Suppressor macrophage (primary cell): ENCODE measurements at regions not wholly inside any gene's neighbourhood (a gene's known extent, or its start where the extent isn't known, plus 50 kb on each side); places are given as distances from the start of the nearest gene placed in this dataset.
"Not testable (repeated sequence)": the region's sequence is repeated elsewhere in the genome, so short reads cannot be mapped to it uniquely, and the experiment has no call there.

Experiments
- DNase-seq, 4 experiments: peaks; one replicate each; pipeline ENCODE4 v3.0.0-alpha.2; 2020 to 2022

DNA sequence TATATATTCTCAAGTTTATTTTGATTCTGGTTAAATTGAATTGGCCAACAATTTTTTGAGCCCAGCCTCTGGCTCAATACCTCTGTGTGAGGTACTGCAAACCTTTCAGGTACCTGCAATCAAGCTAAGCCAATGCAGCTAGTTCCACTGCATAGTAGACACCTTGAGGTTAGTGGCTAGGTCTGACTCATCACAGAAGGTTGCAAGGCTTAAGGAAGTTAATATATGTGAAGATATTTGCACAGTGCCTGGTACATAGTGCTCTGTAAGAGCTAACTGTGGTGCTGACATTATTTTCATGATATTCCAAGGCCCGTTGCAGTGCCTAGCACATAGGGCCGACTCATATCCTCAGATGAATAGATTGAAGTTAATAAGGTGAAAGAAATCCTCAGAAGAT lies 330.5 kb upstream of the KAZN start:
- DNase-seq: no peak

DNA sequence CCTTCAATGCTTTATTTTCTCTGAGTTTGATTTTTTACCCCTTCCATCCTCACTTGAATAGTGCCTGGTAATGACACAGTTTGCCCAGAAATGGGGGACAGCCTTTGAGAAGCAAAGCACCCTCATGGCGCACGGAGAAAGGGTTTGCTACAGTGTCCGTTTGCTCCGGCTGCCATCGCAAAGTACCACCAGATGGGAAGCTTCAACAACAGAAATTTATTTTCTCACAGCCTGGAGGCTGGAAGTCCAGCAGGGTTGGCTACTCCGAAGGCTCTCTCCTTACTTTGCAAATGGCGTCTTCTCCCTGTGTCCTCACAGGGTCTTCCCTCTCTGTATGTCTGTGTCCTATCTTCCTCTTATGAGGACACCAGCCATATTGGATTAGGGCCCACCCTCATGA lies 327.7 kb upstream of the KAZN start:
- DNase-seq: no peak

DNA sequence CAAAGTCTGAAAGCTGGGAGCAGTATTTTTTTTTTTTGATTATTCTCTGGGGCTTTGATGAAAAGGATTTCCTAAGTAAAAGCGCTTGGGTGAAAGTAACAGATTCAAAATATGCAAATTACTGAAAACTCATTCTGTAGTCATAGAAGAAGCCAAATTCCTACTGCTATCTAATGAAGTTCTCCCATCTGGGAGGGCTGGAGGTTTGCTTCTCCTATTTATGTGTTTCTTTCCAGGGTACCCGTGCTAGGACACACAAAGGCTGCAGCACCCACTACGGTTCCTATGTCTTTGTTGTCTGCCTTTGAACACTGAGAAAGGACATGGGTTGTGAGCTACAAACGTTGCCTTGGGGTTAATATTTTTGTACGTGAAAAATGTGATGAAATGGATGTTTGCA lies 324.7 kb upstream of the KAZN start:
- DNase-seq: no peak

DNA sequence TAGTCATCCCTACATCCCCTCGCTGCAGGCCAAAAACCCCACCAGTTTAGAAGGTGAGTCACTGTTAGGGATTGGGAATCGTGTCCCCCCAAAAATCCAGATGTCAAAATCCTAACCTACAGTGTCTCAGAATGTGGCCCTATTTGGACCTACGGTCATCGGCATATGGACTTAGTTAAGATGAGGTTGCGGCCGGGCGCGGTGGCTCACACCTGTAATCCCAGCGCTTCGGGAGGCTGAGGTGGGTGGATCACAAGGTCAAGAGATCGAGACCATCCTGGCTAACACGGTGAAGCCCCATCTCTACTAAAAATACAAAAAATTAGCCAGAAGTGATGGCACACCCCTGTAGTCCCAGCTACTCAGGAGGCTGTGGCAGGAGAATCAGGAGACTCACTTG lies 318.6 kb upstream of the KAZN start:
- DNase-seq: not testable (repeated sequence)

DNA sequence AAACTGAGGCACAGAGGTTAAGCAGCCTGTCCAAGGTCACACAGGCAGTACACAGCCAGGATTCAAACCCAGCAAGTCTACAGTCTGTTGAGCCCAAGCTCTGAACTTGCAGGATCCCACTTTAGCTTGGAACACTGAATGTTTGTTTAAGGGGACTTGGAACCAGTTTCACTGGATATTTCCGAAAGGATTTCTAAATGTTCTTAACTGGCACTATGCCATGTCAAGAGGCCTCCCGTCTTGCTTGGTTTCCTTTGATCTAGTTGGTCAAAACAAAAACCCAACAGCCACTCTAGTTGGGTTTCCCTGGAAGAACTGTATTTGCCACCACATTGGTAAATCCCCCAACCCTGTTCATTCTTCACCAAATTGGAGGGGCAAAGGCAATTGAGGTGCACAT lies 317.6 kb upstream of the KAZN start:
- DNase-seq: no peak

DNA sequence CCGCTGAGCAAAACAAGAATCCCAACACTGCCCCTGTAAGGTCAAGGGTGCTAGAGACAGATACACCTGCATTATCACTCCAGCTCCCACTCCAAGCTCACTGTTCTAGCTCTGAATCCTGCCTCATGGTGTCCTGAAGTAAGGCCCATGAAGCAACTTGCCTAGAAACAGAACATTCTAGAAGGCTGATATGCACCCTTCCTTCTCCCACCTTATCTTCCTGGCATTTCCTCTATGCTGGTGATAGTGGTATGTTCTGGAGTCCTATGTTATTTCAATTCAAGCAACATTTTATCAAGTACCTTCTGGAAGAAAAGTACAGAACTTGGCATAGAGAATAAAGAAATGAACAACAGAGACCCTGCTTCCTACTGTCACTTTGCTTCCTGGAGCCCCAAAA lies 317.1 kb upstream of the KAZN start:
- DNase-seq: no peak

DNA sequence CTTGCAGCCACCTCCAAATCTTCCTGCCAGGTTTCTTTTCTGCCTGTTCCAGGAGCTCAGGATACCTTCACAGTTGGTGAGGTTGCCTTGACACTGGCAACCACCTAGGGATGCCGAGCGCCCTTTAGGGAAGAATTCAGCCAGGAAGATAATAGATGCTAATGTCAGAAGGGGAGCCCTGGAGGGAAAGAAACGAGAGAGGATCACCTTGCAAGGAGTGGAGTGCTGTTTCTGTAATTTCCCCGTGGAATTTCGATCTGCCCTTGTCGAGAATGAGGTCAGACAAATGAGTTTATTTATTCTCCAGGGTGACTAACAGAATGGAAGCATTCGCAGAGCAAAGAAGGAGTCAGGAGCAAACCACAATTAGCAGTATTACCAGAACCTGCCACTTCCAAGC lies 315.8 kb upstream of the KAZN start:
- no peak for DNase-seq

DNA sequence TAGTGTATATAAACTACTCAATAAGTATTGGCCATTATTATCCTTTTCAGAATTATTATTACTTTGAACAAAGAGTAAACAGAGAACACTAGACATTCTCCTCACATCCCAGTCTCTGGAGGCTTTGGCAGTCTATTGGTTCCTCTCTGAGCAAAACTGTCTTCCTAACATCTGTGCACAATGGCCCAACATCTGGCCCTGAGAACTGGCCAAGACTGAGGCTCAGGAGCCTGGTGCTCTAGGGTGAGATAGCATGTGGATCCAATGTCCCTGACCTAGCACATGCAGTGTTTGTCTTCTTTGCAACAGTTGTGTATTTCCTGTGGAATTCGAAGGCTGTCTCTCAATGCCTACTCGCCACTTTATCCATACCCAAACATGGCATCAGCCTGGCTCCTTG lies 313.2 kb upstream of the KAZN start:
- DNase-seq: no peak

DNA sequence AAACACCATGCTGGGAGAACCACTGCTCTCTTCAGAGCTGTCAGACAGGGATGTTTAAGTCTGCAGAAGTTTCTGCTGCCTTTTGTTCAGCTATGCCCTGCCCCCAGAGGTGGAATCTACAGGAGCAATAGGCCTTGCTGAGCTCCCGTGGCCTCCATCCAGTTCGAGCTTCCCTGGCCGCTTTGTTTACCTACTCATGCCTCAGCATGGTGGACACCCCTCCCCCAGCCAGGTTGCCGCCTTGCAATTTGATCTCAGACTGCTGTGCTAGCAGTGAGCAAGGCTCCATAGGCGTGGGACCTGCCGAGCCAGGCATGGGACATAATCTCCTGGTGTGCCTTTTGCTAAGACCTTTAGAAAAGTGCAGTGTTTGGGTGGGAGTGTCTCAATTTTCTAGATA lies 307.3 kb upstream of the KAZN start:
- DNase-seq: not testable (repeated sequence)

DNA sequence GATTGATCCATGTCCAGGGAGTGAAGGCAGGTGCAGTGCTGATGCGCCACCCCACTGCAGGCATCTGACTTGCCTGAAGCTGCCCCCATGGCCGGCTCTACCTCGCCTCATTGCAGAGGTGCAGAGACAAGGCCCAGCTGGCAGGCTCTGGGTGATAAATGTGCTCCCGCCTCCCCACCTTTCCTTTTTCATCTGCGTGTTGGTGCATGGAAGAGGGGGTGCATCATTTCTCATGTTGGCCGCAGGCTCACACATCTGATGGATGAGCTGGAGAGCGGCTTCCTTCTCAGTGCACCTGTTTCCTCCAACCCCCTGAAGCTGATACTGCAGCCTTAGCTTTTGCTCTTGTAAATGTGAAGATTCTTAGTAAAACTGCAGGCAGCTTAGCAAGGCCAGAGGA lies 306.0 kb upstream of the KAZN start:
- DNase-seq: no peak

DNA sequence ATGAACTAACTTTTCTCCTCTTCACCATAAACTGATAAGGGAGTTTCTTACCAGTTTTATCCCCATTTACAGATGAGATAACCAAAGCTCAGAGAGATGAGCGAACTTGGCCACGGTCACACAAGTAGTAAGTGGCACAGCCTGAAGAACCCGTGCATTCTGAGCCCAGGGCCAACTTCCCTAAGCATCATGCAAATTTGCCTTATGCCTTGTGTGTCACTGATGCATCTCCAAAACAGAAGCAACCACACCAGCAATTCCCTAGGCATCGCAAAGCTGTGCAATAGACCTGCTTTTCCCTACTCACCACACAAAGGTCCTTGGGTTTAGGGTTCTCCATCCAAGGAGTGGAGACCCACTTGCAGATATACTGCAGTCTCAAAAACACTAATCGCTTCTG lies 304.5 kb upstream of the KAZN start:
- DNase-seq: no peak

DNA sequence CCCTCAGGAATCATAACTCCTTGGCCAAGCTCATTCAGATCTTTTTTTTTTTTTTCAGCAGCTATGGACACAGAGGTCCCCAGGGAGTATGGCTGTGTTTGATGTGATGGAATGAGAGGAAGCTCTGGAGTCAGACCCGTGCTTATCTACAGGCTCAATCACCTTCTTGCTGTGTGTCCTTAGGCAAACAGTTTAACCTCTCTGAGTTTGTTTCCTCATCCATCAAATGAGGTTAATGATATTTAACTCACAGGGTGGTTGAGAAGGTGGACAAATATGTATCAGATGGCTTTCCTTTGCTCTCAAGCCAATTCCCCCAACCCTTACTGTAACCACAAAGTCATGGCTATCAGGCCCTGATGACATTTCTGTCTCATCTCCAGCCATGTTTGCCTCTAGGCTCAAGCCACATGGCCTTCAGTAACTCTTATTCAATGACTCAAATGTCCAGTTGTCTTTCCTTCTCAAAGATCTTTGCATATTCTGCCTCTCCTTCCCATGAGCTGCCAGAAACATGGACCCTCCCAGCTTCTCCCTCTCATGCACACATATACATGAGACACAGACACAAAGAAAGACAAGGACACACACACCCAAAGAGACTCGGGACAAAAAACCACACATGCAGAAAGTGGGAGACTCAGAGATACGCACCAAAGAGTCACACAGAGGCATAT lies 303.5 kb upstream of the KAZN start:
- DNase-seq: no peak

DNA sequence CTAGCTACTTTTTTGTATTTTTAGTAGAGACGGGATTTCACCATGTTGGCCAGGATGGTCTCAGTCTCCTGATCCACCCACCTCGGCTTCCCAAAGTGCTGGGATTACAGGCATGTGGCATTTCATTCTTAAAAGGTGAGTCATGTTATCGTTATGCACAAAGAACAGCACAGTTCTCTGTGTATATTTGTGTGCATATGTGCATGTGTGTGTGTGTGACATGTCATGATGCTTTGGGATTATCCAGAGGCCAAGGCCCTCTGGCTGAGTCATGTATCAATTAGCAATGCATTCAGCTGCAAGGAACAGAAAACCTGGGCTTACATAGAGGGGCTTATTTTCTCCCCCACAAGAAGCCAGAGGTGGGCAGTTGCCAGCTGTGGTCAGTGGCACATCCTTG lies 301.7 kb upstream of the KAZN start:
- DNase-seq: no peak

DNA sequence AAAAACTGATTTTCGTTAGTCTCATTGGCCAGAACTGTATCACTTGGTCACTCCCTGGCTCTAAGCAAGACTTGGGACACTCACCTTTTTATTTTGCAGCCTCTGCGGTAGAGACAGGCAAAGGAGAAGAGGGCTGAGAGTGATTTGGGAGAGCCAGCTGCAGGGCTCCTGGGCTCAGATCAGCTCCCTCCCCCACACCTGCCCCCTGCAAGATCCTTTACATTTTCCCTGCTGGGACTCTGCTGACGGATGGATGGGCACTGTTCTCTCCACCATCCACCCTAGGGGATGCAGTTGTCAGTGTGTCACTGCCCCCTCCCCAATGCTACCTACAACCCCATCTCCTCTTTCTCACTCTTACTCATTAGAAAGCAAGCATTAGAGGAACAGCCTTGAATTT lies 301.1 kb upstream of the KAZN start:
- no peak for DNase-seq

DNA sequence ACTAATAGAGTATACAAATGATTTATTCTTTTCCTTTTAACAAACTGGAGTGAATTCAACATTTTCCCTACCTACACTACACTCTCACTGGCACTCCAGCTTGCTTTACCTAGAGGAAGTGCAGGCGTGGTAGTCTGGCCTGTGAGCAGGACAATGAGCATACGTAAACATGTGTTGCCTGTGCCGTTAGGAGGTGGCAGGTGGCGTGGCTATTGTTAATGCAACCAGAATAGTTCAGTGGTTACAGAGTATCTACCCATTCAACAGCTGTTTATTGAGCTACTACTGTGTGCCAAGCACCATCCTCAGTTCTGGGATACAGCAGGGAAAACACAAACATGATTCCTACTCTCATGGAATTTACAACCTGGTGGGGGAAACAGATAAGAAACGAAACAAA lies 299.7 kb upstream of the KAZN start:
- DNase-seq: no peak

DNA sequence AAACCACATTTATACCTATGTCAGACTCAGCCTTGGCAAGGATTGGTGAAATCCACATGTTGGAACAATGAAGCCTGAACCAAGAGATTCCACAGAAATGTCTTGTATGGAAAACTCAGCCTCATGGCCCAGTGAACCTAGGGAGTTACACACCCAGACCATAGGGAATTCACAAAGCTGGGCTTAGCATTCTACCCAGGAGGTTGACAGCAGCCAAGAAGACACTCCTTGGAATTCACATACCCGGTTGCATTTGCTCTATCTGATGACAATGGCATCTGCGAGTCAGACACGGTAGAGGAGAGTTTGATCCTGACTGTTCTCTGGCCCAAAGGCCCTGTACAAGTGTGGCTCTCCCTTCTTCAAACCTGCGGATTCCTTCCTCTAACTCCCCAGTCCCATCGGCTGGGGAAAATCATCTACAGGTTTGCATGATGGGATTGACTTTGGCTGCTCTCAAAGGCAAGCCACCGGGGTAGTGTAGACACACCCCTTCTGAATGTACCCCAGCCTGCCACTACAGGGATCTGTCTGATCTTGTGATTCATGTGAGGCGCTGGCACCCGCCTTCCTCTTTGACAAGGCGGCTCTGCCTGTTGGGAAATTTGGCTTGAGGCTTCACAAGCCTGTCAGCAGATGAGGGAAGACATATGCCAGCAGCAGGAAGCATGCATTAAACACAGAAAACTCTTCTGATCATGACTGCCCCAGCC lies 297.3 kb upstream of the KAZN start:
- peak in 3 of 4 experiments; percentile 6 to 7 (median 7) for DNase-seq

DNA sequence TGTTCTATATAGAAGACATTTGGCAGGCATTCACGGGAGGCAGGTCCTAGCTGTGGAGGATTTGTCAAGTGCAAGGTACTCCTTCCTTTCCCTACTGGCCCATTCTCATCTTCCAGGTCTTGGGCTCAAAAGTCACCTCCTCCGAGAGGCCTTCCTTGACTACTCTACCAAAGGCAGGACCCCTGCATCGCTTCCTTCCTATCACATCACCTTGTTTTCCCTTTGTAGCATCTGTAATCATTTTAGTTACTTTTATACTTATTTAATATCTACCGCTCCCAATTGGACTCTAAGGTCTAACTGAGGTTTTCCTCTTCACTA lies 296.8 kb upstream of the KAZN start:
- no peak for DNase-seq

DNA sequence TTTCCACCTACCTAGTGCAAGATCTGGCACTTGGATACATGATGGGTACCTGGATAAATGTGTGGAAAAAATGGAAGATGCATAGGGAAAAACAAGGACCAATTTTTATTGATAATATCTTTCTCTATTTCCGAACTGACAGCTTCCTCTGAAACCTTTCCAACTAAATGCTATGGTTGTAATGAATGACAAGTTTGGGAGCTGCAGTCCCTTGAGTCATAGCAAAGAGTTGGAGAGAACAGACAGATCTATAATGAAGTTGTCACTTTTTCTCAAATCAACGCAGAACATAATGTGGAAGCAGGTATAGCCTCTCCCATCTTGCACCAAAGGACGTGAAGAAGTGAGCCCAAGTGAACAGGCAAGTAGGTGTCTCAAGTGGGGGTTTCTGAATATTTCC lies 296.5 kb upstream of the KAZN start:
- no peak for DNase-seq

DNA sequence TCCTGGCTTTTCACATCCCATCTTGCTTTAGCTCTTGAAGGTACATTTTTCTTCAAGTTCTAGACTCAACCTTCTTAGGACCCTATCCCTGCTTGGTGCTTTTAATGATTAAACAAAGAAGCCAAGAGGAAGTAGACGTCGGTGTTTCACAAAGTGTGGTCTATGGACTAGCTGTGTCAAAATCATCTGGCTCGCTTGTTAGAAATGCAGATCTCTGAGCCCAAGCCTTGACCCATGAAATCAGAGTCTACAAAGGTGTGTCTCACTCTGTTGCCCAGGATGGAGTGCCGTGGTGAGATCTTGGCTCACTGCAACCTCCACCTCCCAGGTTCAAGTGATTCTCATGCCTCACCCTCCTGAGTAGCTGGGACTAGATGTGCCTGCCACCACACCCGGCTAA lies 295.5 kb upstream of the KAZN start:
- DNase-seq: no peak

DNA sequence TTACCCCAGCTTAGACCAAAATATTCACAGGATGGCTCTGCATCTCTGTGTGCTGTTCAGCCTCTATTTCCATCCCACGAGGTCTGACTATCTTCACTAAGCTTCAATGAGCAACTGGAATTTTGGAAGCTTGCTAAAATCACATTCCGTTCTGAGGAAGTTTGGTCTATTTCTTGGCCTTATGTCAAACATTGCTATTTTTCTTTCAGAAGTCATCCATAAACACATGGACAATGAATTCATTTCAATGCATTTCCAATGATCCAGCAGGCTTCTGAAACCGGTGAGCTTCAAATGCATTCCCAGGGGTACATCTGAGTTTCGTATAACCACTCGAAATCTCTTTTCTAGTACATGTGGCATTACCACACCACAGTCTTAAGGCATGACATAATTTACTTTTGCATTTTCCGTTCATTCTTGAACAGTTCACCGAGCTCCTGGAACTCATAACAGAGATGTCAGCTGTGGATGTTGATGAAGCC lies 294.1 kb upstream of the KAZN start:
- no peak for DNase-seq

DNA sequence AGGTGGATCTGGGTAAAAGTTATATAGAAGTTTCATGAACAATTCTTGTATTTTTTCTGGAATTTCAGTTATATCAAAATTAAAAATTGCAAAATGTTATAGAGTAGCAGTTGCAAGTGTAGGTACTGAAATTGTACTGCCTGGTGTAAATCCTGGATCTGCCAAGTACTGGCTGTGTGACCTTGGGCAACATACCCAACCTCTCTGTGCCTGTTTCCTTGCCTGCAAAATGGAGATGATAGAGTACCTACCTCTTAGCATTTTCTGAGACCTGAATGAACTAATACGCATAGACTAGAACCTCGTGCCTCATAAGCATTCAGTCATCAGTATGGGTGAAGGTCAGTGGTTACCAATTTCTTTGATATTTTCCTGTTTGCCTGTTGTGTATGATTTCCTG lies 290.0 kb upstream of the KAZN start:
- DNase-seq: no peak

DNA sequence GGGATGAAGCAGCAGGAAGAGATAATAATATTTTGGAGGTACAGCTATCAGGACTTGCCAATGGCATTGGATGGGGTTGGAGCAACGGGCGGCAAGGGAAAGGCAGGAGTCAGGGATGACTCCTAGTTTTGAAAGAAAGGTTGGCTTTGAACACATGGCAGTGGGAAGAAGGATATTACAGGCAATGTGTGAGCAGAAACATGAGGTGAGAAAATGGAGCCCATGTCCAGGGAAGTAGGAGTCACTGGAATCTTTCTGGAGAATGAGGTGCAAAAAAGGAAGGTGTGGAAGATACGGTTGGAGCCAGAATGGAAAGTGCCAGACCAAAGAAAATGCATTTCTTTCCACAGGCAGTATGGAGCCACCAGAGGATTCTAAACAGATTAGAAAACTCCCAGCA lies 288.5 kb upstream of the KAZN start:
- DNase-seq: no peak

DNA sequence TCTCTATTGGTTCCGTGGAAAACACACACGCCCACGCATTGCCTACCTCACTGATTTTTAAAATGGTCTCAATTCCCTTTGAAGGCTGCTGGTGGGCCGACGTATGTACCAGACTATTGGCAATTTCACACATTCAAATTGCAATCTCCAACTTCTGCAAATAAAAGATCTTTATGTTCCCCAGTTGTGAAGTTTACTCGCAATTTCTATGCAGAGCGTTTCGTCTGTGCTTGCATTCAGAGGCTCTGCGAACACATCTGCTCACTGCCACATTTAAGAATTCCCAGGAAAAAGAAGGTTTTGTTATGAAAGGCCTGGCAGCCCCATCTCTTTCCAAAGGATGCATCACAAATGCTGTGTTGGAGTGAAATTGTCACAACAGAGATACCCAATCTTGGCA lies 288.0 kb upstream of the KAZN start:
- DNase-seq: no peak

DNA sequence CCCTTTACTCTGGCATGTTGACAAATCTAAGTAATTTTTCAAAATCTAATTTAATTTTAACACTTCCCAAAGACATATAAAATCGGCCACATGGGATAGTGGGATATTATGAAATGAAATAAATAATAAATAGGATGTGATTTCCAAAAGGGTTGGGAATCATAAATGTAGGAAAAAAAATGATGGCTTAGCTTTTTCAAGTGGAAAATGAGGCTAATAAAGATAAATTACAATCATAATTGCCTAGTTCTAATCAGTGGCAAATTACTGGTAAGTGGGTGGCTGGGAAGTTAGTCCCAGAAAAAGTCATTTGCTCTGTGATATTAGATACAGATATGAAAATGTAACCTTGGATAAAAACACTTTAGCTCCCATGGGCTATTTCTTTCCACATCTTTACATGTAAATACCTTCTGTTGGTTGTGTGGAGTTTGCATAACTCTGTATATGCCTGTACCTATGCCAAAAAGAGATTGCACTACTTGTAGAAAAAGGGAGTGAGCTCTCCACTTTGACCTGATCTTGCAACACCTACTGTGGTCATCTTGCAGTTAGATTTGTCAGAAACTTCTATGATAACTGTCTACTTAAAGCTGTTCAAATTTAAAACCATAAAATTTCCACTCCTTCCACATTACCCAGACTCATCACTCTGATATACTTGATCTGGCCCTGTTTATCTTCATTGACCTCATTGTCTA lies 284.6 kb upstream of the KAZN start:
- DNase-seq: no peak
